Astrocyte of the cerebellum (primary cell): ENCODE measurements at regions not wholly inside any gene's neighbourhood (a gene's known extent, or its start where the extent isn't known, plus 50 kb on each side); places are given as distances from the start of the nearest gene placed in this dataset.

ENCODE experiments used
- DNase-seq: peaks from one replicate; pipeline ENCODE4 v3.0.0-alpha.2; 2011; ENCODE audit warnings: low read depth
- H3K4me3 ChIP-seq: 2 replicates; pipeline ENCODE4 v1.5.1; 2011; ENCODE audit warnings: mild to moderate bottlenecking, low read depth, low read length, moderate library complexity
- in situ Hi-C: cut with HindIII; loops from 2 replicates; pipeline ENCODE4 v1.10.0; 2017; ENCODE audit warnings: low sequenced_read_pairs
- TF ChIP-seq, protein P1 (sequence below): IDR thresholded peaks from 2 replicates; pipeline ENCODE4 v1.5.1; 2012; ENCODE audit warnings: low read length, low read depth, moderate library complexity, mild to moderate bottlenecking; ENCODE audit errors: missing control alignments

DNA sequence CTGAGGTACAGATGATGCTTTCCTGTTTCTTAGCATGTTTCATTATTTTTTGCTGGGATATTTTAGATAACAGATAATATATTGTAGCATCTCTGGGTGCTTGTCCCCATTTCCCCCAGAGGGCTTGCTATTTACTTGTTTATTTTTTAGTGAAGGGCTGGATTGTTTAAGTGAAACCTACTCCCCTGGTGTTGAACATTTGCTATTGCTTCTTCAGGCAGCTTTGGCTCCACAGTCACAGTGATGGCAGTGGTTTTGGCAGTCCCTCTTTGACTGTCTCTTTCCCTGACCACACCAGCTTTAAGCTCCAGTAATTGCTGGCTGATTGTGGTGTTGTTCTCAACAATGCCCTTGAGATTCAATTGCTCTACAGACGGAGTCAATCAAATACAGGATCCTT, 128.9 kb downstream of the KLF13 start:
- no peak overlapping the region for H3K4me3 ChIP-seq
- in situ Hi-C loops = no loop called here
- no peak for DNase-seq
- TF ChIP-seq, protein P1, sequence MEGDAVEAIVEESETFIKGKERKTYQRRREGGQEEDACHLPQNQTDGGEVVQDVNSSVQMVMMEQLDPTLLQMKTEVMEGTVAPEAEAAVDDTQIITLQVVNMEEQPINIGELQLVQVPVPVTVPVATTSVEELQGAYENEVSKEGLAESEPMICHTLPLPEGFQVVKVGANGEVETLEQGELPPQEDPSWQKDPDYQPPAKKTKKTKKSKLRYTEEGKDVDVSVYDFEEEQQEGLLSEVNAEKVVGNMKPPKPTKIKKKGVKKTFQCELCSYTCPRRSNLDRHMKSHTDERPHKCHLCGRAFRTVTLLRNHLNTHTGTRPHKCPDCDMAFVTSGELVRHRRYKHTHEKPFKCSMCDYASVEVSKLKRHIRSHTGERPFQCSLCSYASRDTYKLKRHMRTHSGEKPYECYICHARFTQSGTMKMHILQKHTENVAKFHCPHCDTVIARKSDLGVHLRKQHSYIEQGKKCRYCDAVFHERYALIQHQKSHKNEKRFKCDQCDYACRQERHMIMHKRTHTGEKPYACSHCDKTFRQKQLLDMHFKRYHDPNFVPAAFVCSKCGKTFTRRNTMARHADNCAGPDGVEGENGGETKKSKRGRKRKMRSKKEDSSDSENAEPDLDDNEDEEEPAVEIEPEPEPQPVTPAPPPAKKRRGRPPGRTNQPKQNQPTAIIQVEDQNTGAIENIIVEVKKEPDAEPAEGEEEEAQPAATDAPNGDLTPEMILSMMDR = peak; percentile 27

DNA sequence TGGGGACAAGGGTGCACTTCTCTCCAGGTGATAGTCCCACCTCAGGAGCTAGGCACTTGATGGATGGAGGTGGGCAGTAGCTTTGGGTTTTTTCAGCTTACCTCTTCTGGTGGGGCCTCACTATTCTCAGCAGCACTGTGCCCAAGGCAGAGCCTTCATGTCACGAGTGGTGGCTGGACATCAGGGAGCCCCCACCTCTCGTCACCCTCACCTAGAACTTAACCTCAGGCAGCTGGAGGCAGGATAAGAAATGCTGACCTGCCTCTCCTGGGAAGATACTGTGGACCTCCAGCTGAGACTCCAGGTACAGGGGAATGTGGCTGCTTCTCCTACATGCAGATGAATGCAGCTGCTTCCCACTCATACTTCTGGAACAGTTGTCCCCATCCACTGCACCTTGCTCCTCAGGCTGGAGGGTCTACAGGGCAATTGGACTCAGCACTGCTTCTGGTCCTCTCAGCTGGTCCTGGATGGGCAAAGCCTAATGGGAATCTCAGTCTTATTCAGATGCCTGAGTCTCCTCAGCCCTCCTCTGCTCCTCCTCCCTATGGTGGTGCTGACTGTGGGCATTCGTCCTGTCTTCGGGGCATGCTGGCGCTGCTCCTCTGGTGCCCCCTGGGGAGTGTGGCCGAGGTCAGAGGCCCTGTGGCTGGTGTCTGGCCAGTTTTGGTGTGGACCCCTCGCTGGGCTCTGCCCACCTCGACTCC, 129.9 kb downstream of the KLF13 start:
- TF ChIP-seq, protein P1 = no peak
- H3K4me3 ChIP-seq = no peak overlapping the region
- in situ Hi-C loops = no loop called here
- DNase-seq = no peak

- no peak for DNase-seq
- no peak overlapping the region for H3K4me3 ChIP-seq
- TF ChIP-seq, protein P1 = no peak
- in situ Hi-C loops = no loop called here
Observed at GRCh38 chr15:31457161-31457560, 130.5 kb downstream of the KLF13 start.

- in situ Hi-C loops = no loop called here
- H3K4me3 ChIP-seq = no peak overlapping the region
- peak; percentile 15 for DNase-seq
- TF ChIP-seq, protein P1 = no peak
Observed at GRCh38 chr15:31457631-31458526, 131.2 kb downstream of the KLF13 start.

DNA sequence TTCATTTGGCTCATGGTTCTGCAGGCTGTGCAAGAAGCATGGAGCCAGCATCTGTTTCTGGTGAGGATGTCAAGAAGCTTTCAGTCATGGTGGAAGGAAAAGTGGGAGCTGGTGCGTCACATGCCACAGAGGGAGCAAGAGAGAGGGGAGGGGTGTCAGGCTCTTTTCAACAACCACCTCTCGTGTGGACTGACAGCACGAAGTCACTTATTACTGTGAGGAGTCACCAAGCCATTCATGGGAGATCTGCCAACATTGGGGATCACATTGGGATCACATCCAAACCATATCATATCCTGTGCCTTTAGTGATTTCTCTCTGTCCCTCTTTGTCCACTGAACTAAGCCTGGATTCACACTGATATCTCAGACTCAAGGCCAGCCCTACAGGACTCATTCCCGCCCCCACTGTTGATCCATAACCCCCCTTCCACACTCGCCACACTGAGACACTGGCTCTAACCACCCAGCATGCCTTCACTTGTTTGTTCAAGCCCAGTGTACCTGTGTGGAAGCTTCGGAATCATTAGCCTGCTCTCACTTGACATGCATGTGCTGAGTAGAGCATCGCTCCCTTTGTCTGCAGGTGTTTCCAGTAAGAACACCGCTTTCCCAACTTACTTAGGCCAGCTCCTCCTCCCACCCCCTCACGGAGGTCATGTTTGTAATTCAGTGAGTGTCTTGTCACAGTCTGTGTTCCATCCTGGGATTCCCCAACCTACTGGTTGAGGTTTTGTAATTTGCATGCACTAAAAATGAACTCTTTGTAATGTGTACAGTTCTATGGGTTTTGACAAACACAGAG, 132.2 kb downstream of the KLF13 start:
- TF ChIP-seq, protein P1 = no peak
- in situ Hi-C loops = no loop called here
- no peak overlapping the region for H3K4me3 ChIP-seq
- no peak for DNase-seq

DNA sequence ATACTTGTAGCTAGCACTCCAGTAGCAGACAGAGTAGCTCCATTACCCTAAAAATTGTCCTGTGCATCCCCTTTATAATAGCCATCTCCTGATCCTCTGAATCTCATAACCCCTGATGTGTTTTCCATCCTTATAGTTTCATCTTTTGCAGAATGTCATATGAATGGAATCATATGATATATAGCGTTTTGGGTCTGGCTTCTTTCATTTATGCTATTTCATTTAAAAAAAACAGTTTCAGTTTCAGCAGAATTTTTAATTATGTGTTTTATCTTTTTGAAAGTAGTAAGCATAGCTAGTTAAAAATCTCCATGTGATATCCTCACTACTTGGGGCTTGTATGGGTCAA, 132.7 kb downstream of the KLF13 start:
- in situ Hi-C loops = no loop called here
- no peak for DNase-seq
- TF ChIP-seq, protein P1 = no peak
- no peak overlapping the region for H3K4me3 ChIP-seq
